H9 (cell line): ENCODE measurements at regions not wholly inside any gene's neighbourhood (a gene's known extent, or its start where the extent isn't known, plus 50 kb on each side); places are given as distances from the start of the nearest gene placed in this dataset.

Experiments used
- DNase-seq: peaks from one replicate; pipeline ENCODE4 v3.0.0-alpha.2; 2017
- H2AFZ ChIP-seq: one replicate; pipeline ENCODE4 v1.6.1; 2013; ENCODE audit warnings: mild to moderate bottlenecking, low read length, control low read depth, moderate library complexity
- H2AK5ac ChIP-seq: 2 replicates; pipeline ENCODE4 v1.6.1; 2013; ENCODE audit warnings: low read length, control low read depth, mixed read lengths; ENCODE audit not compliant: insufficient read length
- H2BK120ac ChIP-seq: one replicate; pipeline ENCODE4 v1.6.1; 2013; ENCODE audit warnings: low read depth, mild to moderate bottlenecking, low read length, control low read depth, inconsistent platforms; ENCODE audit not compliant: poor library complexity, severe bottlenecking
- H2BK12ac ChIP-seq: 2 replicates; pipeline ENCODE4 v1.6.1; 2013; ENCODE audit warnings: low read length, control low read depth, mixed read lengths, low read depth; ENCODE audit not compliant: insufficient read length
- H2BK15ac ChIP-seq: 2 replicates; pipeline ENCODE4 v1.6.1; 2013; ENCODE audit warnings: low read depth, low read length, control low read depth
- H2BK20ac ChIP-seq: one replicate; pipeline ENCODE4 v1.6.1; 2013; ENCODE audit warnings: low read depth, mild to moderate bottlenecking, low read length, control low read depth, inconsistent platforms; ENCODE audit not compliant: poor library complexity, severe bottlenecking
- H2BK5ac ChIP-seq: 2 replicates; pipeline ENCODE4 v1.6.1; 2013; ENCODE audit warnings: low read length, control low read depth, mixed read lengths; ENCODE audit not compliant: insufficient read length
- H3K14ac ChIP-seq: 2 replicates; pipeline ENCODE4 v1.6.1; 2013; ENCODE audit warnings: low read length, control low read depth; ENCODE audit not compliant: insufficient read depth
- H3K18ac ChIP-seq: 2 replicates; pipeline ENCODE4 v1.6.1; 2013; ENCODE audit warnings: low read depth, mild to moderate bottlenecking, mixed read lengths, low read length, control low read depth; ENCODE audit not compliant: insufficient read length
- H3K23ac ChIP-seq: 2 replicates; pipeline ENCODE4 v1.6.1; 2013; ENCODE audit warnings: low read length, control low read depth, mixed read lengths, low read depth; ENCODE audit not compliant: insufficient read length
- H3K23me2 ChIP-seq: 2 replicates; pipeline ENCODE4 v1.6.1; 2013; ENCODE audit warnings: low read depth, mild to moderate bottlenecking, mixed read lengths, low read length, control low read depth; ENCODE audit not compliant: insufficient read length, poor library complexity, severe bottlenecking
- H3K27ac ChIP-seq: 2 replicates; pipeline ENCODE4 v1.5.1; 2013; ENCODE audit warnings: low read length, control low read depth, mixed read lengths, low read depth; ENCODE audit not compliant: insufficient read length
- H3K27me3 ChIP-seq: 2 replicates; pipeline ENCODE4 v1.6.1; 2013; ENCODE audit warnings: low read length, control low read depth, inconsistent platforms; ENCODE audit not compliant: insufficient read depth
- H3K4ac ChIP-seq: 2 replicates; pipeline ENCODE4 v1.6.1; 2013; ENCODE audit warnings: low read depth, mild to moderate bottlenecking, control low read depth, inconsistent platforms, low read length, moderate library complexity
- H3K4me1 ChIP-seq: 2 replicates; pipeline ENCODE4 v1.6.1; 2013; ENCODE audit warnings: low read length, control low read depth, inconsistent platforms; ENCODE audit not compliant: insufficient read depth
- H3K4me2 ChIP-seq: 2 replicates; pipeline ENCODE4 v1.6.1; 2013; ENCODE audit warnings: low read length, control low read depth, mixed read lengths; ENCODE audit not compliant: insufficient read length, insufficient read depth
- H3K56ac ChIP-seq: 2 replicates; pipeline ENCODE4 v1.6.1; 2013; ENCODE audit warnings: low read depth, mild to moderate bottlenecking, mixed read lengths, low read length, control low read depth; ENCODE audit not compliant: insufficient read length
- H3K79me1 ChIP-seq: 2 replicates; pipeline ENCODE4 v1.6.1; 2013; ENCODE audit warnings: low read depth, mild to moderate bottlenecking, moderate library complexity, low read length, control low read depth, inconsistent platforms; ENCODE audit not compliant: insufficient read depth, poor library complexity, severe bottlenecking
- H3K79me2 ChIP-seq: 2 replicates; pipeline ENCODE4 v1.6.1; 2013; ENCODE audit warnings: low read length, control low read depth, inconsistent platforms; ENCODE audit not compliant: insufficient read depth
- H3K9ac ChIP-seq: 2 replicates; pipeline ENCODE4 v1.6.1; 2013; ENCODE audit warnings: low read length, control low read depth, mixed read lengths; ENCODE audit not compliant: insufficient read length; ENCODE audit errors: extremely low read depth
- H3K9me3 ChIP-seq: one replicate; pipeline ENCODE4 v1.6.1; 2013; ENCODE audit warnings: low read depth, low read length, inconsistent platforms; ENCODE audit not compliant: control insufficient read depth
- H3T11ph ChIP-seq: one replicate; pipeline ENCODE4 v1.6.1; 2013; ENCODE audit warnings: mild to moderate bottlenecking, low read length, control low read depth, inconsistent platforms
- H4K20me1 ChIP-seq: one replicate; pipeline ENCODE4 v1.6.1; 2013; ENCODE audit not compliant: control insufficient read depth, insufficient read length, insufficient read depth
- H4K5ac ChIP-seq: 2 replicates; pipeline ENCODE4 v1.6.1; 2013; ENCODE audit warnings: low read depth, mild to moderate bottlenecking, mixed read lengths, low read length, control low read depth; ENCODE audit not compliant: insufficient read length
- H4K8ac ChIP-seq: replicated peaks from 2 replicates; pipeline ENCODE4 v1.6.1; 2013; ENCODE audit warnings: low read length, control low read depth, mixed read lengths, low read depth; ENCODE audit not compliant: insufficient read length
- H4K91ac ChIP-seq: 2 replicates; pipeline ENCODE4 v1.6.1; 2013; ENCODE audit warnings: low read depth, mild to moderate bottlenecking, moderate library complexity, mixed read lengths, low read length, control low read depth; ENCODE audit not compliant: insufficient read length
- H3K27ac Mint-ChIP-seq, 3 experiments: 2 replicates in 2 of 3; 3 replicates in 1 of 3; pipeline ENCODE4 v1.8.0; 2020 to 2021; ENCODE audit warnings: mixed read lengths in 3 of 3, mild to moderate bottlenecking in 1 of 3, moderate library complexity in 1 of 3
- H3K27me3 Mint-ChIP-seq: 2 replicates; pipeline ENCODE4 v1.8.0; 2021; ENCODE audit warnings: low read depth, mild to moderate bottlenecking, moderate library complexity, mixed read lengths
- H3K36me3 Mint-ChIP-seq, 3 experiments: 2 replicates in 2 of 3; 3 replicates in 1 of 3; pipeline ENCODE4 v1.8.0; 2020 to 2021; ENCODE audit warnings: low read depth in 3 of 3, mixed read lengths in 3 of 3; ENCODE audit not compliant: insufficient read depth in 1 of 3
- H3K4me1 Mint-ChIP-seq, 2 experiments: 2 replicates each; pipeline ENCODE4 v1.8.0; 2020; ENCODE audit warnings: mixed read lengths in 2 of 2
- H3K4me3 Mint-ChIP-seq, 2 experiments: 2 replicates in 1 of 2; 3 replicates in 1 of 2; pipeline ENCODE4 v1.8.0; 2020 to 2021; ENCODE audit warnings: mild to moderate bottlenecking in 2 of 2, mixed read lengths in 2 of 2, moderate library complexity in 1 of 2
- H3K9me3 Mint-ChIP-seq, 2 experiments: 2 replicates in 1 of 2; 3 replicates in 1 of 2; pipeline ENCODE4 v1.8.0; 2020; ENCODE audit warnings: mild to moderate bottlenecking in 2 of 2, mixed read lengths in 2 of 2, moderate library complexity in 1 of 2
- CTCF ChIP-seq: fragments of 200-600 bp; sonication (generic); conservative IDR thresholded peaks from 3 replicates; pipeline ENCODE4 v1.8.0; 2021; ENCODE audit warnings: antibody characterized with exemption, mild to moderate bottlenecking
- whole genome bisulfite sequencing: extraction: QIAGEN DNeasy Blood & Tissue Kit; methylation state at CpG from one replicate; pipeline ENCODE4 v1.1.7; 2013; ENCODE audit warnings: missing lambda C conversion rate, low lambda C conversion rate, mixed read lengths; ENCODE audit not compliant: insufficient read length; ENCODE audit errors: extremely low coverage; 5-methylcytosine and 5-hydroxymethylcytosine counted together

GRCh38 chr2:15832030-15832709, 108.2 kb upstream of the MYCN start:
- no peak overlapping the region for H3K27ac Mint-ChIP-seq
- H4K8ac ChIP-seq = no peak overlapping the region
- no peak overlapping the region for H3K23ac ChIP-seq
- H3K79me1 ChIP-seq = no peaks in the 10 kb centered on the region
- H3K4me3 Mint-ChIP-seq = no peak overlapping the region
- H3K27ac ChIP-seq = no peak overlapping the region
- H3K36me3 Mint-ChIP-seq = no peaks in the 10 kb centered on the region; a peak in 1 of 7 replicates
- H3K4me2 ChIP-seq = no peak overlapping the region
- H3T11ph ChIP-seq = no peak overlapping the region
- no peak overlapping the region for H2AK5ac ChIP-seq
- H4K91ac ChIP-seq = no peak overlapping the region
- H2BK120ac ChIP-seq = no peak overlapping the region
- H4K5ac ChIP-seq = no peak overlapping the region
- H3K9ac ChIP-seq = no peak overlapping the region
- H3K4me1 ChIP-seq = no peaks in the 10 kb centered on the region
- no peaks in the 10 kb centered on the region for H3K27me3 ChIP-seq
- DNase-seq = no peak
- H3K14ac ChIP-seq = no peak overlapping the region
- H2AFZ ChIP-seq = no peak overlapping the region
- no peaks in the 10 kb centered on the region for H3K79me2 ChIP-seq
- no peaks in the 10 kb centered on the region for H3K23me2 ChIP-seq
- H2BK15ac ChIP-seq = no peak overlapping the region
- peaks cover 0 to 2% of the 10 kb centered on the region in 2 experiments; a peak in 2 of 5 replicates for H3K9me3 Mint-ChIP-seq
- H3K18ac ChIP-seq = no peak overlapping the region
- H3K27me3 Mint-ChIP-seq = no peaks in the 10 kb centered on the region
- no peaks in the 10 kb centered on the region for H3K4me1 Mint-ChIP-seq
- H4K20me1 ChIP-seq = no peaks in the 10 kb centered on the region
- no peaks in the 10 kb centered on the region for H3K9me3 ChIP-seq
- no peak for TF ChIP-seq CTCF
- H2BK5ac ChIP-seq = no peak overlapping the region
- no peak overlapping the region for H2BK20ac ChIP-seq
- WGBS = no CpG with 5 or more reads among the region's 8 CpGs
- no peak overlapping the region for H3K56ac ChIP-seq
- no peak overlapping the region for H2BK12ac ChIP-seq
- H3K4ac ChIP-seq = no peak overlapping the region
